H1 (cell line): ENCODE measurements at regions not wholly inside any gene's neighbourhood (a gene's known extent, or its start where the extent isn't known, plus 50 kb on each side); places are given as distances from the start of the nearest gene placed in this dataset.

Experiments
- ASH2L ChIP-seq: fragments of 200-600, 300-600 bp; sonication (generic); IDR thresholded peaks from one replicate; pipeline ENCODE4 v1.7.1; 2017; ENCODE audit warnings: low read length
- JUND ChIP-seq: IDR thresholded peaks from 2 replicates; pipeline ENCODE4 v1.6.1; 2011; ENCODE audit warnings: mild to moderate bottlenecking, improper control_type of control experiment, low read length
- SIRT6 ChIP-seq: IDR thresholded peaks from one replicate; pipeline ENCODE4 v1.7.1; 2012; ENCODE audit warnings: low read length, inconsistent platforms
- SIX5 ChIP-seq: IDR thresholded peaks from 2 replicates; pipeline ENCODE4 v1.6.1; 2011; ENCODE audit warnings: mild to moderate bottlenecking, low read depth, low read length
- SP1 ChIP-seq: IDR thresholded peaks from 2 replicates; pipeline ENCODE4 v1.6.1; 2011; ENCODE audit warnings: low read depth, low read length
- YY1 ChIP-seq: IDR thresholded peaks from 2 replicates; pipeline ENCODE4 v1.6.1; 2011; ENCODE audit warnings: low read depth, mild to moderate bottlenecking, low read length

DNA sequence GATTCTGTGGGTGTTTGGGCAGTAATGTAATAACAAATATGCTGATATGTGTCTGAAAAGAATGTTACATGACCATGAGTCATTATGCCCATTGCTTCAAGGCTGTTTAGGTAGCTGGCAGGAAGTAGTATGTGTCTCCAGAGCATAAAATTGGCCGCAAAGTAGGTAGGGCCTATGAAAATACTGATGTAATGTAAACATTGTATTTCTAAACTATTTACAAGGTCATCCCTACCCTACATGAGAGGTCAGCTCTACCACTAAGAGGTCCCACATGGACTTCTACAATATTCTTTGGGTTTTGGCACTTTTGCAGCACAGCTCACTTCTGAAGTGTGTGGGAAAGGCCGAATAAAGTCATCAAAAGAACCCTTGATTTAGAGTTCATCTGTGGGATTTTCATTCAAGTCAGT lies 301.9 kb downstream of the AHR start (continued):
- TF ChIP-seq SIRT6, result no peak
- no peak for TF ChIP-seq SIX5
- no peak for TF ChIP-seq YY1
- TF ChIP-seq ASH2L, result no peak
- TF ChIP-seq JUND, result no peak
- no peak for TF ChIP-seq SP1
